Epithelial cell of esophagus (primary cell): ENCODE measurements at regions not wholly inside any gene's neighbourhood (a gene's known extent, or its start where the extent isn't known, plus 50 kb on each side); places are given as distances from the start of the nearest gene placed in this dataset.

Source experiments
- DNase-seq: peaks from one replicate; pipeline ENCODE4 v3.0.0; 2010; ENCODE audit warnings: low read depth
- H3K4me3 ChIP-seq: 2 replicates; pipeline ENCODE4 v1.5.1; 2011; ENCODE audit warnings: mild to moderate bottlenecking, low read length, control low read depth
- TF ChIP-seq, protein P1 (sequence below): IDR thresholded peaks from 2 replicates; pipeline ENCODE4 v1.5.1; 2011; ENCODE audit warnings: low read depth, mild to moderate bottlenecking, low read length, control low read depth, inconsistent platforms; ENCODE audit not compliant: insufficient read depth; ENCODE audit errors: missing control alignments

DNA sequence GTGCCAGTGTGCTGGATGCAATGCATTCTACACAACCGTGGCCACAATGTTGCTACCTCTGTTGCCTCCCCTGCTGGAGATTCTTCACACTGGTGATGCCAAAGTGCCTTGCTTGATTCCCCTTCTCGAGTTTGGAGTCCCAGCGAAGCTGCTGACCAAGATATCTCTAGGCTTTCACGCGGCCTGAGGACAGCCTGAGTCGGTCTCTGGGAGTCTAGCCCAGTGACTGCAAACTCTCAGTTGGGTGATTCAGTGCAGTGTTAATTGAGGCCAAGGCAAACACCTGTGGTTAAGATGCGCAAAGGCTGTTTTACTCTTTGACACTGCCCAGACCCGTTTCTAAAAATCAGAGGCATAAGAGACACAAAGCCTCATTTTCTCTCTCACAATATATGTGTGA is 434.4 kb downstream of the NR2F2 start:
- TF ChIP-seq, protein P1, sequence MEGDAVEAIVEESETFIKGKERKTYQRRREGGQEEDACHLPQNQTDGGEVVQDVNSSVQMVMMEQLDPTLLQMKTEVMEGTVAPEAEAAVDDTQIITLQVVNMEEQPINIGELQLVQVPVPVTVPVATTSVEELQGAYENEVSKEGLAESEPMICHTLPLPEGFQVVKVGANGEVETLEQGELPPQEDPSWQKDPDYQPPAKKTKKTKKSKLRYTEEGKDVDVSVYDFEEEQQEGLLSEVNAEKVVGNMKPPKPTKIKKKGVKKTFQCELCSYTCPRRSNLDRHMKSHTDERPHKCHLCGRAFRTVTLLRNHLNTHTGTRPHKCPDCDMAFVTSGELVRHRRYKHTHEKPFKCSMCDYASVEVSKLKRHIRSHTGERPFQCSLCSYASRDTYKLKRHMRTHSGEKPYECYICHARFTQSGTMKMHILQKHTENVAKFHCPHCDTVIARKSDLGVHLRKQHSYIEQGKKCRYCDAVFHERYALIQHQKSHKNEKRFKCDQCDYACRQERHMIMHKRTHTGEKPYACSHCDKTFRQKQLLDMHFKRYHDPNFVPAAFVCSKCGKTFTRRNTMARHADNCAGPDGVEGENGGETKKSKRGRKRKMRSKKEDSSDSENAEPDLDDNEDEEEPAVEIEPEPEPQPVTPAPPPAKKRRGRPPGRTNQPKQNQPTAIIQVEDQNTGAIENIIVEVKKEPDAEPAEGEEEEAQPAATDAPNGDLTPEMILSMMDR = no peak
- no peak for DNase-seq
- no peak overlapping the region for H3K4me3 ChIP-seq

DNA sequence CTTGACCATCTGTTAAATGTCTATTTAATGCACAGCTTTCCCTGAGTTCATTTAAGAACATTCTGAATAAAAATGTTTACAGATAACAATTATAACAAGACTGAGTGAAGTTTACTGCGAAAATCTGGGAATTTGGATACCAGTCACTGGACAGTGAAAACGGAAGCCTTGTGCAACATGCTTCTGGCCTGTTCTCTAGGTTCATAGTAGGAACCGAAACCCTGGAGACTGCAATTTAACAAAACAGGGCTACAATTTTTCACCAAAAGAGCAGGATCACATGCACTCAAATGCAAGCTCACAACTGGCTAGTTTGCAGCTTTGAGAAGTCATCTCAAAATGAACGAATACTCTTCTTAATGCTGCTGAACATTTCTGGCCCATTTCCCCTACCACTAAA is 435.9 kb downstream of the NR2F2 start:
- TF ChIP-seq, protein P1 = no peak
- H3K4me3 ChIP-seq = no peak overlapping the region

DNA sequence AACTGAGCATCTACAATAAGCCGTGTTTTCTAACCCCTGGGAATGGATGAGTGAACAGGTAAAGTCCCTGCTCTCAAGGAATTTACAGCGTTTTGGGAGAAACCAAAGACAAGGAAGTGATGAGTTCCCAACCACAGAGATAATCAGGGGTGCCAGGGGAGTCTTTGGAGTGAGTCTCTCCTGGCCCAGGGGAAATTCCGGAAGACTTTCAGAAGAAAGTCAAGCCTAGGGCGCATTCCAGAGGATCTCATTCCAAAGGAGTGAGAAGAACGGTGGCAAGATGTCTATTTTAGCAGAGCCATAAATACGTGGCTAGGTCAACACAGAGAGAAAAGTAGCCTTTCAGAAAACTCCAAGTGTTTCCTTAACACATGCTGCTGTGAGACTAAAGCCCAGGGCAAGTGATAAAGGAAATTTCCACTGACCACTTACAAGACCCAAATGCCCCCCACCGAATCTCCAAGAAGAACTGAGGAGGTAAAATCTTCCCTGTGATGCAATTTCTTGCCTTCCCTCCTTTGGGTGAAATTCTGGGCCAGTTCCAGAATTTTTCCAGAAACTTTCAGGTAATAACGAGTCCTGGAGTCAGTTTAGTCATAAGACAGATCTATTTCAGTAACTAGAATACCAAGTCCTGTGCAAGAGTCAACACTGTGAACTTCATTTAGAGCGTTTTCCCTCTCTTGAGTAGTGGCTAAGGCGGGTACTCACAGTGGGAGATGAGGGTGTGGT is 437.4 kb downstream of the NR2F2 start:
- TF ChIP-seq, protein P1 = no peak

More for the DNA sequence above, 435.9 kb downstream of the NR2F2 start:
- DNase-seq = no peak

DNA sequence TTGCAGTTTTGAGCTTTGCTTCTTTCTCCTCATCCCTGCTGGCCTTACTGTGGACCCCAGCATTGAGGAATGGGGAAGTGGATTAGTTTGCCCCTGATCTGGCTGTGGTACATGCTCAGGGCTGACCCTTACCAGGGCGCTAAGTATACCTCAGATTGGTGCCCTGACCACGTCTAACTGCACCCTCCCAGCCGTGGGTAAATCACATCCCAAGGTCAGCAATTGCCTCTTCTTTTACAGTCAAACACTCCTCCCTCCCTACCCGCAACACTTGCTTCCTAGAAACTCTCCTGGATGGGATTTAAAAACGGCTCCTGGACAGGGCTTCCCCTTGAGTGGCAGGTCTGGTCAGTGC is 437.9 kb downstream of the NR2F2 start:
- no peak for DNase-seq

More for the DNA sequence above, 437.4 kb downstream of the NR2F2 start:
- DNase-seq = peak; percentile 50
- no peak overlapping the region for H3K4me3 ChIP-seq

DNA sequence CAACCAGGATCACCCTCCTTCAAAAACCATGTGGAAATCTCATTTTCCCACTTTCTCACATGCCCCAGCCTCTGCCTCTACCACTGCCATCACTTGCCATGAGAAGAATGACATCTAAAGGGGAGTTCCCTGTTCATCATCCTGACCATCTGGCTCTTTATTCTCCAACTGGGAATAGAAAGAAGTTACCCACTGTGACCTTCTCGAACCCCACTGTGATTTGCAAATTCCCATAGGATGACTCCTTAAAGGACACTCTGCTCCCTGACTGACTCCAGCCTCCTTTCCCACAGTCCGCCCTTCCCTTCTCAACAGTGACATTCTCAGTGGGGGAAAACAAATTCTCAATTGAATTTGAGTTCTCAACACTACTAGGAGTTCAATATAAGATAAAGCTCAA is 440.5 kb downstream of the NR2F2 start:
- DNase-seq = no peak
- no peak overlapping the region for H3K4me3 ChIP-seq
- TF ChIP-seq, protein P1 = no peak

More for the DNA sequence above, 437.9 kb downstream of the NR2F2 start:
- TF ChIP-seq, protein P1 = no peak
- H3K4me3 ChIP-seq = no peak overlapping the region

DNA sequence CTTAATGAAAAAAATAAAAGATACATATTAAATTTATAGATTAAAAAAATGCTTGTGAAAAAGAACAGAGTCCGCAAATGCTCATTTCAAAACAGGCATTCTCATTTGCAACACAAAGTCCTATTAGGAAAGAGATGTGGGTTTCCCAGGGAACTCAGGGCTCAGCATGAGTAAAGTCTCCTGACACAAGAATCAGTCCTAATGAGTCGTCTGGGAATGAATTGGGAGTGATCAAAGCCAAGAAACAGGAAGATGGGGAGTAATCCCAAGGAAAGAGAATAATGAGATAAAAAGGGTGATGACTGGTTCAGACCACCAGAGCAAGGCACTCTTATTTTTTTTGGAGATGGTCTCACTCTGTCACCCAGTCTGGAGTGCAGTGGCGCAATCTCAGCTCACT is 443.7 kb downstream of the NR2F2 start:
- TF ChIP-seq, protein P1 = no peak
- no peak overlapping the region for H3K4me3 ChIP-seq
- no peak for DNase-seq

DNA sequence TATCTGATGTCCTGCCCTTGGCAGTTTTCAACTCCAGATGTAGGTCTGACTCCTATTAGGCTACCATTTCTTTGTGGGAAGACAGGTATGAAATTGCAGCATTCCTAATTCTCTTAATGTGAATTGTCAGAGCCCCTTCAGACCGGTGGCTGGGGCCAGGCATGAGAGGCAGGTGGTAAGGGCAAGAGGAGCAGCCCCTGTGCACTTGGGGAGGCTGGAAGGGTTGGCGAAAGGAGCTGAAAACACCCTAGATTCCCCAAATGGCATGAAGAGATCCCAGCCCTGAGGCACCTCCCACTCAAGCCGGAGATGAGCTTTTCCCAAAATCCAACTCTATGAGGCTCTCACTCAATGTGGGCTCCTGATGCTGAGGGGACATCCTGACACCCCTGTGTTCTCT is 453.2 kb downstream of the NR2F2 start:
- TF ChIP-seq, protein P1 = no peak
- no peak for DNase-seq
- no peak overlapping the region for H3K4me3 ChIP-seq
